GM19467 (cell line): ENCODE measurements at regions not wholly inside any gene's neighbourhood (a gene's known extent, or its start where the extent isn't known, plus 50 kb on each side); places are given as distances from the start of the nearest gene placed in this dataset.

Experiments used
- ATAC-seq: cut with Tn5 transposase; IDR thresholded peaks from one replicate; pipeline ENCODE4 v1.9.1; 2021; ENCODE audit warnings: mild to moderate bottlenecking, moderate library complexity; ENCODE audit not compliant: unreplicated experiment

DNA sequence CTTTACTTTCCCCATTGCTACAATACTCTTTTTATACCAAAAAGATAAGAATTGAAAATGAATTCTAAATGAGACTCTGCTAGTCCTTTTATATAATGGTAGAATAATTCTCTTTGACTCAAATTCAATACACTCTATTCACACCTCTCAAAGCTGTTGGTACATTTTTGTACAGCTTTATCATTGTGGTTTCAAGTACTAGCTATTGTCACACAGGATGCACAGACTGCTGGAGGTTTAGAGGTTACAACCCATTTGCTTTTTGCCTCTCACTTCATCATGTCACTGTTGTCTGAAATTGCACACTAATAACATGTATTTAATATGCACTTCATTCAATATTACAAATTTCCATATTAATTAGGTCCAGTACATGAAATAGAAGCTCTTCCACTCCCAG, 442.2 kb upstream of the ARID1B start:
- ATAC-seq: no peak

DNA sequence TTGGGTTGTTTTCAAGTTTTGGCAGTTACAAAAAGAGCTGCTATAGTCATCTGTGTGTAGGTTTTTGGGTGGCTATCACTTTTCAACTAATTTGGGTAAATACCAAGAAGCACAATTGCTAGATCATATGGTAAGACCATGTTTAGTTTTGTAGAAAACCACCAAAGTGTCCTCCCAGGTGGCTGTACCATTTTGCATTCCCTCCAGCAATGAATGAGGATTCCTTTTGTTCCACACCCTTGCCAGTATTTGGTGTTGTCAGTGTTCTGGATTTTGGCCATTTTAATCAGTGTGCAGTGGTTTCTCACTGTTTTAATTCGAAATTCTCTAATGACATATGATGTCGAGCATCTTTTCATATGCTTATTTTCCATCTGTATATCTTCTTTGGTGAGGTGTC, 457.5 kb upstream of the ARID1B start:
- ATAC-seq: no peak

DNA sequence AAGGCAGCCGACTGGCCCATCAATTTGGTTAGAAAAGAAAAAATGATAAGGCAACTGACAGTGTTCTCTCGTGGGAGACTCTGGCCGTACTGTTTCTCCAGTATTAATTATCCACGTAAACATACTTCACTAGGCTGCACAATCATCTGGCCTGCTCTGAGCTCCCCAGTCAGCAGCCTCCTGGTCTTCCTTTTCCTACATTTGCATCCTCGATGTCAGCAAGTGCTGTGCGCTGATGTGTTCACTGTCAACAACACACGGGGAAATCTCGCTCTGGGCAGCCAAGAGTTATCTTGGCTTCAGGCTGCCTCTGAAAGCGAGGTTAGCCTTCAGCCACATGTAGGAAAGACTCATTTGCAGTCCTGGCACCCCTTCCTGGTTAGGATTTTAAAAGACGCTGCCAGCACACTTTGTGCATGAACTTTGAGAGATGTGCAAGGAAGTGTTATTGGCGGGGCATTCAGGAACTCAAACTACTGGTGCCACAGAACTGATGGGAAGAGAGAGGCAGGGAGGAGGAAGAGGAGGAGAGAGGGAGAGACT, 460.5 kb upstream of the ARID1B start:
- ATAC-seq: no peak

DNA sequence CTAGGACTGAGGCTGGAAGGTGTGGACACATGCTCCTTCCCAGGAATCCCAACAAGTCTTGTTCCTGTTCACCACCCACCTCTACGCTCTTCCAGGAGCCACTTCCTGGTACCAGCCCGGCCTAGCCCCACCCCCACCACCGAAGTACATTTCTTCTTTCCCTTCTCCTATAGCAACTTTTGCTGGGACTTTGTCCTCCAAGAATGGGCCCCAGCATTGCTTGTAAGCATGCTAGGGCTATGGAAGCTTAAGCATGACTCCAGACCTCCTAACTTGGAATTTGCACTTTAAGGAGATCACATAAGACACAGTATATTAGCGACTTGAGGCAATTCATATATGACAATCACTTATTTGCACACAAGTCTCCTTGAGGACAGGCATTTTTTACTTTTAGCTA, 462.0 kb upstream of the ARID1B start:
- no peak for ATAC-seq

DNA sequence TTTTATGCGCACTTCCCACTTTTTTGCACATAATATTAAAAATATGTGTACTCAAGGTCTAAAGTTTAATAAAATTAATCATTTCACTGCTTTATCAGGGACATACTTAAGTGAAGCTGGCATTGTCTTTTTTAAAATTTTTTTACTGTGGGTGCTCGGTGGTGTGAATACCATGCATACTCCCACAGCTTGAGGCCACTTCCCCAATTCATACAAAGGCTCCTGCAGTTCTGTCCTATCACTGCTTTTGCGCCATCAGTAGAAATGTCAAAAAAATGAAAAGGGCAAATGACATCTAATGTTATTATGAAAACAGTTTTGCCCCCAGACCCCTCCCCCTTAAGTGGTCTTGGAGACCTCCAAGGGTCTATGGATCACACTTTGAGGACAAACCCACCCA, 464.1 kb upstream of the ARID1B start:
- ATAC-seq: no peak

DNA sequence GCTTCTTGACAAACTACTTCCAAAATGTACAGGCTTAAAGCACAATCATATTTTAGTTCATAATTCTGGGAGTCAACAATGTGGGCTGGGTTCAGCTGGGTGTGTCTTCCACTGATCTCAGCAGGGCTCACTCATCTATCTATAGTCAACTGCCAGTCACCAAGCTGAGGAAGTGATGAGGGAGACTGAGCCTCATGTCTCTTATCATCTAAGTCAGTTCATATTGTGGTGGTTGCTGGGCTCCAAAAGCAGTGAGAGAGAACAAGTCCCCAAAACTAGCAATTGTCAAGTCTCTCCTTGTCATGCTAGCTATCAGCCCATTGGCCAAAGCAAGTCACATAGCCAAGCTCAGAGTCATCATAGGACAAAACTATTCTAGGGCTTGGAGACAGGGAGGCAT, 465.9 kb upstream of the ARID1B start:
- no peak for ATAC-seq

DNA sequence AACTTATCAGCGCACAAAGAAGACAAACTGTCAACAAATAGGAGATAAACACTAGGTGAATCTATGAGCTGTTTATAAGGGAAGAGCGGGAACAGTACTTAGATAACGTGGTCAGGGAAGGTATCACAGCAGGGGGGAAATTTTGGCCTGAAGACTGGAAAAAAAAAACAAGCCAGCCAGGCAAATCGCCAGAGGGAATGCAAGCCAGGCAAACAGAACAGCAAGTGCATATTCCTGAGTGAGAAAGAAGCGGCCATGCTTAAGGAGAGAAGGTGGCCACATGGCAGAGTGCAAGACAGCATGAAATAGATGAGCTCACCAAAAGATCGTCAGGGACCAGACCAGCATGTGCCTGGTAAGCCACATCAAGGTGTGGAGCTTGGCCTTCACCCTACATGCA, 466.5 kb upstream of the ARID1B start:
- ATAC-seq: no peak

DNA sequence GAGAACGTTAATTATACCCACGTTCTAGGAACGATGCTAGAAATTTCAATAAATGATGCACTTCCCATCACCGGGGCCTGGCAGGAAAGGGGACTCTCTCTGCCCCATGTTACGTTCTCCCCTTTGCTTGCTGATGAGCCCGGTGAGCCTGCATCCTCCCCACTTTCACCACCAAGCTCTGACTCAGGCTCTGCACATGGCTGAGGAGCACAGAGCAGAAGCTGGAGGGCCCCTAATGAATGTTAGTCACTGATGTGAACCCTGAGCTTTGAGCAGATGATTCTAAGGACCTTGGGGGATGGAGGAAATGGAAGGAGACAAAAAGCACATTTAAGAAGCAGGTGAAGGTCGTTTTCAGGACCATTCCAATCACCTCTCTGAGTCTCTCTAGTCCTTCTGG, 468.2 kb upstream of the ARID1B start:
- ATAC-seq: no peak

DNA sequence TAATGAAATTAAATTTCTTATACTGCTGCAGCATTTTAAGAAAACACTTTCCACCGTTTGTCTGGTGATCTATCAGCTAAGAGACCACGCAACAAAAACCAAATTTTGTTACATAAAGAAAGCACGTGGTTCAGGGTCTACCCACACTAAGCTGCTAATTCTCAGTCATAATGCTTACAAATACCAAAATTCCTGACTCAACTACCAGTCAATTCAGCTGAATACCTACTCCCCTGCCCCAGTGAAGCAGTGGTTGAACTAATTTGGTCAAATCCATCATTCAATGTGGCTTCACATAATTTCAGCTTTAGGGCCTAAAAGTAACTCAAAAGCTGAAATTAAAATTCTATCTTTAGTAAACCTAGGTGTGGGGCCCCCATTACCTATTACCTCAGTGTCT, 468.6 kb upstream of the ARID1B start:
- ATAC-seq: no peak

DNA sequence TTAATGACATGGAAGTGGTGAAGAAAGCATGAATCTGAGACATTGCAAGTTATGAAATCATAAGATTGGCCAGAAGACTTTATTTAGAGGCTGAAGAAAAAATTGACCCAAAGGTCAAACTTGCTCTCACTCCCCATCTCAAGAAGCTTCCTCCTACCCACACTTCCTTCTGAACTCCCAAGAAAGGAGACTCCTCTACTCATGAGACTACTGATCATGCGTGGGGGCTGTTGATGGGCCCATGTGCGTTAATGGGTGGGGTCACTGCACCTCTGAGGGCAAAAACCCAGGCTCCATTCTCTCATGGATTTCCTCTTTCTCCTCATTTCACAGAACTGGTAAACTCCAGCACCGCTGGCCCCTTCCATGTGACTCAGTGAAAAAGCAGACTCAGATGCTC, 470.6 kb upstream of the ARID1B start:
- ATAC-seq: no peak

DNA sequence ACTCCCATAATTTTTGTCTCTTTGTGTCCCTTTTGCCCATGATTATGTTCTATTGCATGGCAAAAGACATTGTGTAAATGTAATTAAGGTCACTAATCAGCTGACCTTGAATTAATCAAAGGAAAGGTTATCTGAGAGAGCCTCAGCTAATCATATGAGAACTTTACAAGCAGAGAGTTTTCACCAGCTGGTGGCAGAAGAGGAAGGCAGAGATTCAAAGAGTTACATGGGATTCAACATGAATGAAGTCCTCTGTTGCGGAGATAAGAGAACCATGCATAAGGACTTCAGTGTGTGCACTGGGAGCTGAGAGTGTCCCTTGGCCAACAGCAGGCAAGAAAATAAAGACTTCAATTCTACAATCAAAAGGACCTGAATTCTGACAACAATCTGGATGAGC, 494.1 kb upstream of the ARID1B start:
- ATAC-seq: no peak

DNA sequence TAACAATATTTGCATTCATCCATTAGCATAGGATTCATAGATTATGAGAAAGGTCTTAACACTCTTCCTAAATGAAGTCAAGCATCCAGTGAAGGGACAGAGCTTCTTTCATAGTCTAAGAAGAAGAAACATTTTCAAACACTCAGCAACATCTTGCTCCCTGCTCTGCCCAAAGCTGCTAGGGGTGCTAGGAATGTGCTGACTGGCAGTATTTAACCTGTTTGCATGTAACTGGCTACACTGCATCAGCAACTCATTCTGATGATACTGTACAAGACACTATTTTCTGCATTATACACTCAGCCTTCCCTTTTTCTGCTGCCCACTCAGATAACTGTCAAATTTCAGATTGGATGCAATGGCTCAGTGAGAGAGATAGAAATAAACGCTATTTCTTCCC, 495.1 kb upstream of the ARID1B start:
- no peak for ATAC-seq

DNA sequence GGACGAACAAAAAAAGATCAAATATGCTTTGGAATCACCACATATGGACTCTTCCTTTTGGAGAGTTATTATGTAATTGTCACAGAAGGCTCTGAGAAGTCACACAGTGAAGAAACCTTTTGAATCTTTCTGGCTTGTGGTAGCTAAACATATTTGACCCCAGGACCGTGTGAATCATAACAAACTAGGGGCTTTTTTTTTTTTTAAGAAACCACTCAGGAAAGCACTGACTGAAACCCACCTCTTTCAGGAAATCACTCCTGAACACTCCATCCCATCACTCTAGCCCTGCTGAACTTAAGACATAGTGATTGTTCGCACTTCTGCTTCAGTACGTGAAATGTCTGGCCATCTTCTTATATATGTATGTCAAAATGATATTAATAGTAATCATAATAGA, 495.9 kb upstream of the ARID1B start:
- no peak for ATAC-seq

DNA sequence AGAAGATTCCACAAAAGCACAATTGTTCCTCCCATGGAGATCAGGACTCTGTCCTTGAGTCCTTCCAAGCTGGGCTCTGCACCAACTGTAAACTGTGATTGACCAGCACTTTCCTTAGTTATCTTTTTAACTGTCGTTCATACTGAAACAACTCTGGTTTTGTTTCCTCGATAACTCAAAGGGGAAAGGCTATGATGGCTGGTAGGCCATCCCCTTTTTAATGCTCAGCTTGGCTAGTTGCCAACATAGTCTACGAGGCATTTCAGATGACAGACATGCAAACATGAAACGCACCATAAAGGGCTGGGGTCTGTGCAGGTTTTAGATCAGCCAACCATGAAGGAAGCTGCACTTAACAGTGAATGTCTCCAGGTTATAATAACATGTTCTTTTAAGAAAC, 497.1 kb upstream of the ARID1B start:
- ATAC-seq: peak; percentile 49

DNA sequence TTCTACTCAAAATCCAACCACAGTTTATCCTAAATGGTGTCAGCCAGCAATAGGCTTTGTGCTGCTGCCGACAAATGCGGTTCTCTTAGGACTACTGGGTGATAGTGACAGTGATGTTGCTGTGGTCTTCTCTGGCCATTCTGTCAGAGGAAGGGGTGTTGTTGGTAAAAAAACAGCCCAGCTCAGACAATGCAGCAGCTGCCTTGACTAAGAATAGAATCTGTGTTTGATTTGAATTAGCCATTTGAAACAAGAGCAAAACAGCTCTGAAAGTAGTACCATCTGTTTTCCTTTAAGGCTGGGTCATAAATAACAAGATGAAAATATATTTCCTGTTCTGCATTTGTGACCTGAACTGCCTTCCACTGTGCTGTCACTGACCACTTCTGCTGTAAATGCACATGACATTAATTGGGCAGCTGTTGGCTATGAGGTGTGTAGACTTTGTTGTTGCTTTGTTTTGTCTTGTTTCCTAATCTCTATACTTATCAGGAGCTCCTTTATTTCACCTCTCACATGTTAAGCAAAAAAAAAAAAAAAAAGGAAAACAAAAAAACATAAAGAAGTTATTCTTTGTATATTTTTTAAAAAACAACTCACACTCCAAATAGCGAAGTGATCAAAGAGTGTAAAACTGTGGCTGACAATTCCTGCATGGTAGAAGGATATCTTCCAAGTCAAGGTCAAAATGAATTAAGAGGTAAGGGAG, 497.8 kb upstream of the ARID1B start:
- ATAC-seq: peak; percentile 81

DNA sequence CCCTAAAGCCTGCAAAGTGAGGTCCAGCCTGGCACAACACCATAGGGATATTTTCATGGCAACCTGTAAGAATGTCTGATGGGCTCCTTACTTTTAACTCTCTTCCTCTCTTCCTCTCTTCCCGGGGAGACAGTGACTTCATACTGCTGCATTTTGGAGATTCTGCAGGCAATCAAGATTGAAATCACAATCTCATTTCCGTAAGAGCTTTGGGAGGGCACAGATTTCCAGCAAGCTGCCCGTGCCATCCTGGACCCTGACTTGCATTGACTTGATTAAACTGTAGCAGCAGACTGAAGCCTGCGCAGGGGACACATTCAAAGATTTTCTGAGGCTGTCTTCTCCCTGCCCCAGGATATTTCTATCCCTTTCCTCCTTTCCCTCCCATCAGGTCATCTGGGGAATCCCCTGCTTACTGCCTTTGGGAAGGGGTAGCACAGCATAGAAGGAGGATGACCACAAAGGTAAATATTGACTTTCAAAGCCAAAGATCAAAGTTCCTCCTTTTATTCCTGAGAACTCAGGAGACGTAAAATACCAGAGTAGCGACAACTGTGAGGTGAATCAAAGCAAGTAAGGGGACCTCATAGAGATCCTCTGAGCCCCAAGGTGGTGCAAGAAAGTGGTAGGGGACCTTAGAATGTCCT, 504.0 kb upstream of the ARID1B start:
- ATAC-seq: no peak

DNA sequence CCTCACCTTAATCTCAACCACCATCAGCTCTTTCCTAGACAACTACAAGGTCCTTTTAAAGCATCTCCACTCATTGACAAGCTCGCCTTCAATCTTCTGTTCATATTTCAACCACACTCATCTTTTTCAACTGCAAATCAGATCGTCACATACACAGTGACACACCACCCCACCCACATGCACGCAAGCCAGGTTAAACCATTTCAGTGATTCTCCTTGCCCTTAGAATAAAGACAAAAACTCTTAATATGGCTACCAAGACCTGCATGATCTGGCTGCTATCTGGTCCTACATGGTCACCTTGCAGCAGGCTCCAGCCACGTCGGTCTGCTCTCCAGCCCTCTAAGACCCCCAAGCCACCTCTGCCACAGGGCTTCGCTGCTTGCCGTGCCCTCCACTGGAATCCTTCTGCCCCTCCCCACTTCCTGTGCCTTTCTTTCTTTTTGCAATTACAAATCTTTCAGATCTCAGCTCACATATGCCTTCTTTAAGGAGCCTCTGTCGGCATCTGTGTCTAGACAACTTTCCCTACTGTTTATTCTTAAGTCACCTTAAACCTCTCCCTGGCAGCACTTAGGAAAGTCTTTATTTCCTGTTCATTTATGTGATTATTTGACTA, 507.3 kb upstream of the ARID1B start:
- no peak for ATAC-seq

DNA sequence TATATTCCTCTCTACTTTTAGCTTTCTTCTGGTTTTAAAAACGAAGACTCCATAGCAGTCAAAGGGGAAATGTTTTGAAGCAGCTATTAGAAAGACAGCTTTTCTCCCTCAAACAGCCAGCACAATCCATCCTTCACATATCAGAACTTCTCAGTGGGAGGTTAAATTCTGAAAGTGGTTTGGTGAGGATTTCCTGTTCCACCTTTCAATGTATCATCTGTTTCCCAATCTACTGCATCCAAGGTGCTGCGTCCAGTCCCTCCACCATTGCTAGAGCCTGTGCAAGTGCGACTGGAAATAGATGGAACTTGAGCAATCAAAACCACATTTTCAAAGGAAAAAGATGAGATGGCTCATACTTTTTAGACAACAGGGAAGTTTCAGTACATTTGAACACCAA, 508.3 kb upstream of the ARID1B start:
- no peak for ATAC-seq

DNA sequence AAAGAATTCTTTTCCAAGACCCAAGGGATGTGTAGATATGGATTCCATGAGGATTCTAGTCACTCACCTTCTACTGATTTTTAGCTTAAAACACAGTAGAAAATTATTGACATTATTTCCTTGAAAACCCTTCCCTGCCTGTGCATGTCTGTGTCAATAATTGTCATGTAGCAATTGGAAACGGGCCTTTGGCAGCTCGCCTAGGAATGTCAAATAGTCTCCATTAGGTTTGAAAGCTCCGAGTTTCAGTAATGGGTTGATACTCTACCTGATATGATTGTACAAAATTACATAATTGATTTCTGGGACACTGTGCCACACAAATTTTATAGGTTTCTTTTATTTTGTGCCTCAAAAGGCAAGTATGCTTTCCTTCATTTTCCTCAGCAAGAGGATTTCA, 515.2 kb upstream of the ARID1B start:
- no peak for ATAC-seq

DNA sequence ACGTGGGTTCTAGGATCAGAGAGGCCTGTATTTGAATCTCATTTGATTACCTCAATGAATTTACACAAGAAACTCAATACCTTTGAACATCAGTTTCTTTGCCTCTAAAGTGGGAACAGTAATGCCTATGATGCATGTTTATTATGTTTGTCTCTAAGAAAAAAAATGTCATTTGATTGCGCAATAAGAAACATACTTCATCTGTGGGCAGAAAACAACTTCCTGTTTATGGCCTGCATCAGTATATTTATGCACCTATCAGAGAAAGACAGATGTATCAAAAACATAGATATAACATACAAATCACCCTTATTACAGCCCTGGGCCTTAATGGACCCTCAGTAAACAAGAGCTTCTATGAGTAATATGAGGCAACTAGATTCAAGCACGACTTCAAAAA, 516.4 kb upstream of the ARID1B start:
- ATAC-seq: no peak

DNA sequence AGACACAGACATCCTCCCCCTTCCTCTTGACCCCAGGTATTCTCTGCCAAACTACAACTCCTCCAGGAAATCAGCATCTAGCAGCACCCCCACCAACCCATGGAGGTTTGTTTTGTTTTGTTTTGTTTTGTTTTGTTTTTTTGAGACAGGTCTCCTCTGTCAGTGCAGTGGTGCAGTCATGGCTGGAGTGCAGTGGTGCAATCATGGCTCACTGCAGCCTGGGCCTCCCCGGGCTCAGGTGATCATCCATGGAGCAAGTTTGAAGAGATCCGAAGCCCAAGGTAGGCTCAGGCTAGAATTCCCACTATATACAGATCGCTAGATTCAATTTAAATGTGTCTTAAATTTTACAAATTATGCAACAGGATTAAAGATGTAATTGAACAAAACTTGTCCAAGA, 518.2 kb upstream of the ARID1B start:
- no peak for ATAC-seq

DNA sequence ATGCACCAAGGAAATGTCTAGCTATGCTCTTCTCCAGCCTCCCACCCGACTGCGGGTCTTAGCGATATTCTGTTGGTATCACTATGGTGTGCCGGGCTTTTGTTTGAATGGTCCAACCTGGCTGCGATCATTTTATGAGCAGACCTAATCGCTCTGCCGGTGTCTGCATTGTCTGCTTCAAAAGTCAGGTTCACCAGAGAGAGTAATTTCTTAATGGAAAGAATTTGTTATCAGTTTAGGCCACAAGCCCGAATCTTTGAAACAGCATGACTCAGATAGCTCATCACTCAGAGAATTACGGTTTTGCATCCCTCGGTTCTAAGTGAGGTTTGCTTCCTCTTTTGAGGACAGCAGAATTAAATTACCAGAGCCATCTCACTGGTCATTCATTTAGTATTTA, 521.0 kb upstream of the ARID1B start:
- ATAC-seq: no peak
